AG20443 (cell line): ENCODE measurements at regions not wholly inside any gene's neighbourhood (a gene's known extent, or its start where the extent isn't known, plus 50 kb on each side); places are given as distances from the start of the nearest gene placed in this dataset.
A peak's percentile ranks its signal among the peaks of the same experiment; 100 is the strongest.
"Not testable (repeated sequence)": the region's sequence is repeated elsewhere in the genome, so short reads cannot be mapped to it uniquely, and the experiment has no call there.

Experiments
- DNase-seq: peaks from one replicate; pipeline ENCODE4 v3.0.0; 2012; ENCODE audit warnings: low spot score, mixed read lengths

GRCh38 chr11:64428693-64429092 is 69.7 kb downstream of the RPS6KA4 start:
- DNase-seq = no peak

GRCh38 chr11:64429970-64430369 is 71.0 kb downstream of the RPS6KA4 start:
- no peak for DNase-seq

GRCh38 chr11:64430645-64431044 is 71.7 kb downstream of the RPS6KA4 start:
- DNase-seq = no peak

DNA sequence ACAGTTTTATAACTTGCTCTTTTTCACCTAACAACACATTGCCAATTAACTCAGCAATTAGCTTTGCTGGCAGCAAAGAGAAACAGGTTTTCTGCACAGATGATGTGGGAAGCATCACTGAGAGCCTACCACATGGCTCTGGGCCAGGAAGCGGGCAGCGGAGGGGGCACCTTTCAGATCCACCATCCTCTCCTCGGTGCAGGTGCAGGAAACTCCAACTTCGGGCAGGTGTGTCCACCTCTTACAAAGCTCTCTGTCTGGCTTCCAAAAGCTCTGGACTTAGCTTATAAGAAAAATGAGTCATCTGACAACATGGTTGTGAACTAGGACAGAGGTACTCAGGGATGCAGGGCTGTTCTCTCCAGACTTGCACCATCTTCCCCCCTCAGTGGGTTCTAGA is 77.0 kb downstream of the RPS6KA4 start:
- DNase-seq = no peak

- no peak for DNase-seq
Observed at GRCh38 chr11:64437426-64437825, 78.5 kb downstream of the RPS6KA4 start.

DNA sequence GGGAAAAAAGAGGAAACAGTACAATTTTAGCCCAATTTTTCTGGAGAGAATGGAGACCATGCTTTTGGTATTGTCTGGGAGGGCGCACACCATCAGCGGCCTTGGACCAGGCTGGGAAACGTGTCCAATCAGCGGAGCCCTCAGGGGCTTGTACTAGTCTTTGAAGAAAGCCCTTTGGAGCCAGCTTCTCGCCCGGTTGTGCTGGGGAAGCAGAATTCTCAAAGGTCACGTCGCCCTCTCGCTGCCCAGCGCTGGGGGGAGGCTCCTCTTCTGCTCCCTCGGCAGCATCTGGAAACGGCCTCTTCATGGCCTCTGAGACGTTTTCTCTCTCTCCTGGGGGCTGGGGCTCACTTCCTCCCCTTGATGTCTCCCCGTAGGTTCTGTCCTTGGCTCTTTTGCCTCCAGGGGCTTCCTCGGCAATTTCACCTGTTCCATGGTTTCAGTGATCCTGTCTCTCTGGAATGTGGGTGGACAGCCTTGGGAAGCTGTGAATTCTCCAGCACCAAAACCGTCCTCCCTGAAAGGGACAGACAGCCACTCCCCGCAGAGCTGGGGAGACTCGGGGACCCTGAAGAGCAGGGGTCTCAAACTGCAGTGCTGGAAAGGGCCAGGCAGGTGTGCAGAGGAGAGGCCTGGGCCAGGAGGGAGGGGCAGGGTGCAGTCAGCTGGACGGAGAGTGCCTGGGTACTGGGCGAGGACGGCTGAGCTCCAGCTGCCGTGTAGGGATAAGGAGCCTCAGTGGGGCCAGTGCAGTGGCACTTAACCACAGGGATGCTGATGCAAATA is 80.2 kb downstream of the RPS6KA4 start:
- no peak for DNase-seq

DNA sequence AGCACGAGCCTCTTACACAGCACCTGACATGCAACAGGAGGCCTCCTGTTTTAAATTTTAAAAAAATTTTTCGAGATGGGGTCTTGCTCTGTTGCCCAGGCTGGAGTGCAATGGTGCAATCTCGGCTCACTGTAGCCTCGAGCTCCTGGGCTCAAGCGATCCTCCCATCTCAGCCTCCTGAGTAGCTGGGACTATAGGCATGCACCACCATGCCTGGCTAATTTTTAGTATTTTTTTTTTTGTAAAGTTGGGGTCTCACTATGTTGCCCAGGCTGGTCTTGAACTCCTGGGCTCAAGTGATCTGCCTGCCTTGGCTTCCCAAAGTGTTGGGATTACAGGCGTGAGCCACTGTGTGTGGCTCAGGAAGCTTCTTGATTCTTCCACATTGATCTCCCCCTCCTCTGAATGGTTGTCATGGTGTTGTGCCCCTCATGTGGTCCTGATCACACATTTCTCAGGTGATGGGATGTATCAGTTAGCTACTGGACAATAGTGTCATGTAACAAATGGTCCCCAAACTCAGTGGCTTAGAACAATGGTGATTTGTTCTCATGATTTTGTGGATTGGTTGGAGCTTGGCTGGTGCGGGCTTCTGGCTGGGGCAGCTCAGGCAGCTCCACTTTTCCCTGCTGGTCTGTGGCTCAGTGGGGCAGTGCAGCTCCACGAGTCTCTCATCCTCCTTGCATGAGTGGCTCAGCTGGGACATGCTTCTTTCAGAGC is 81.0 kb downstream of the RPS6KA4 start:
- not testable (repeated sequence) for DNase-seq

DNA sequence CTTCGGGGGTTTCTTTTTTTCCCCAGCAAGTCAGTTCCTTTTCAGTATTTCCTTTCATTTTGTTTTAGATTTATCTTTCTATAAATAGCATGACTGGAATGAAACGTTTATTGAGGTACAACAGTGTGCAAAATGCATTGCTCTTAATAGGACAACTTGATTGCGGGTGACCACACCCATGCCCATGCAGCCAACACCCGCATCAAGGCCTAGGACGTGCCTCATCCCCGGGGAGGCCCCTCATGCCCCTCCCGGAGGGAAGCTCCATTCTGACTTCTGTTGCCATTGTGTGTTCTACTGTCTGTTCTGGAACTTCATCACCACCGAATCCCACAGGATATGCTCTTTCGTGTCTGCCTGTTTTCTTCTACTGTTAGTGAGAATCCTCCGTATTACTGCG is 82.2 kb downstream of the RPS6KA4 start:
- no peak for DNase-seq

- DNase-seq = no peak
Observed at GRCh38 chr11:64443001-64443400, 84.0 kb downstream of the RPS6KA4 start.

GRCh38 chr11:64444838-64445441 is 86.0 kb downstream of the RPS6KA4 start:
- peak; percentile 38 for DNase-seq

GRCh38 chr11:64445651-64446050 is 86.7 kb downstream of the RPS6KA4 start:
- DNase-seq = no peak

- DNase-seq = peak; percentile 66
Observed at GRCh38 chr11:64447831-64448598, 89.1 kb downstream of the RPS6KA4 start.

GRCh38 chr11:64448599-64449380 is 89.8 kb downstream of the RPS6KA4 start:
- peak; percentile 93 for DNase-seq

DNA sequence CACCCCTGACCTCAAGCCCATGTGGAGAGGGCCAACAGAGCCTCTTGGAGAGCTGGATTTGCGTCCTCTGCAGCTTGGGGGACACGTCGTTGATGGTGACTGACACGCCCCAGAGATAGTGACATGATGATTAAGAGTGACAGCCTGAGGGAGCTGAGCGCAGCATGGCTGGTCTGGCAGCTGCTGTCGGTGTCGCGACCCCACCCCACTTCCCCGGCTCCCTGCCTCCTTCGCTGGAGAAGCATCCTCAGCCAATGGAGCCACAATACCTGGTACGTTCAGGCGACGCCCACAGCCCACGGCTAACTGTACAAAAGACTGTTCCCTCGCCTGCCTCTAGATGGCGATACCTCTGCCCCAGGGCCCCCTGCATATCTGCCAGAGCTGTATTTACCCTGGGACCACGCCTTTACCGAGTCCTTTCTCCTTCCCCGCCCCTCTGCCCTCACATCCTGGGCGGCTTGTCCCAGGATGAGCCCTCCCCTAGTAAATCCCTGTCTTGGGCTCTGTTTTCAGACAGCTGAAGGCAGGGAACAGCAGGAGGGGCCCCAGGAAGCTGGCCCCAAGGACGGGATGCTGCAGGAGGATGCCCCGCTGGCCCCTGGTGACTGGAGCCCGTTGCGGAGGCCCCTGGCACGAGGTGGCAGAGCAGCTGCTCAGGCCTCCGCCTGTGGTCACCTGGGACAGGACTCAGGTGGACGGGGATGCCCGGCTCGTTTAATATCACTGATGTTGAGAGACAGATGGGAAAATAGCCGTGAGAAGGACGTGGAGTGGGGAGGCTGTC is 90.6 kb downstream of the RPS6KA4 start:
- peak; percentile 89 for DNase-seq

DNA sequence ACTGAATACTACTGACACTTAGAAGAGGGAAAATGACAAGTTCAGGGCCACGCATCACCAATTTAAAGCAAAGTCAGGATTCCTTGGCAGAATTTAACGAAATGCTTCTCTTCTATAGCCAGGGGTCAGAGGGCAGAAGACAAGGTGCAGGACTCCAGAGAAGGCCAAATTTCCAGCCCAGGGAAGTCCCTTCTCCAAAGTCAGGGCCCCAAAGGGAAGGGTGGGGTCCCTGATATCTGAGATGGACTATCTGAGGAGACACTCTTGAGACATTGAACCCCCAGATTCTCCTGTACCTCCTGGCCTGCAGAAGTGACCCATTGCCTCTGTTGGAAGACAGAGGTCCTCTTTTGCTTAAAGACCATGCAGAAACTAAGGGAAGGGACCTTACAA is 91.2 kb downstream of the RPS6KA4 start:
- DNase-seq = no peak

GRCh38 chr11:64451856-64452255 is 92.9 kb downstream of the RPS6KA4 start:
- DNase-seq = no peak

DNA sequence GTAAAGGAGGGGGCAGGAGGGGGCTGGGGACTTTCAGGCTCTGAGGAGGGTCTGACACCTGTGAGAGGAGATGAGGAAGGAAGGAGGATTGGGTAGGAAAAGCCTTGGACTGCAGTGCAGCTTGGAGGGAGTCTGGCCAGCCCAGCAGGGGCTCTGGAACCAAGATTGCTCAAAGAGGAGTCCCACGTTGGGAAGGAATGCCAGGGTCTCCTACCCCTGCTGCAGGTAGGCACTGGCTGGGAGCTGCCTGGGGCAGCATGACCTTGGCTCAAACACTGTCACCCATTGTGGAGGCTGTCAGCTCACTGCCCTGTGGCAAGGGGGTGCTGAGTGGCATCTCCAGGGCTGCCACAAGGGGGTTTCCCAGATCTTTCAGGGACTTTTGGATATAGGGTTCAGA is 94.5 kb downstream of the RPS6KA4 start:
- no peak for DNase-seq

- no peak for DNase-seq
Observed at GRCh38 chr11:64455456-64456261, 96.7 kb downstream of the RPS6KA4 start.

DNA sequence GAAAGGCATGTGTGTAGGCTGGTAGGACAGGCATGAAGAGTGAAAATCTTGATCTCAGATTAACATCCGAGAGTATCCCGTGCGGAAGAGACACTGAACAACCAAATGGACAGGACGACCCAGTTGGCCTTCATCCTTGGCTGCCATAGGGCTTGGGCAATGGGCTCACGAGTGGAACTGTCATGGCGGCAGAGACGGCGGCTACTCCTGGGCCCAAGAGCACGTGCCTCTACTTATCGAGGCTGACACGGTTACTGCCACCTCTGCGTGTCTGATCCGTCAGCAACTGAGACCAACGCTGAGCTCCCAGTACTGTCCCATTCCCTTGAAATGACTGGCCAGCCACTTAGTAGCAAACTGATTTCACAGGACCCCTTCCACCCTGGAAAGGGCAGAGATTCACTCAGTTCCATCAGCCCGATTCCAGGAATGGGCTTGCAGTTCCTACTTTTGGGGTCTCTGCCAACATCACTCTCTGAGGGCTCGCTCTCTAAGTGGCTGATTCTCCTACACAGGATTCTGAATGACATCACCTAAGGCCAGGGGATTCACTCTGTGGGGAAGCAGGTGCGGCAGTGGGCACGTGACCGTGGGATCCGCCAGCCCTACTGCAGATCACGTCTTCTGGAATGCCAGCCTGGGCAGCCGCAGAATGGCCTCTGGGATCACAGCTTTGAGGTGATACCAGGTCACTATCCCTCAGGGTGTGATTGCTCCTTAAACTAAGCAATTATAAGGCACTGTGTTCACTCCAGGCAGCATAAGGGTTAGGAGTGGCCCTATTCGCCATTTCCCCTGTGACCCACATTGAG is 97.8 kb downstream of the RPS6KA4 start:
- no peak for DNase-seq
